HG02884 (cell line): ENCODE measurements at regions not wholly inside any gene's neighbourhood (a gene's known extent, or its start where the extent isn't known, plus 50 kb on each side); places are given as distances from the start of the nearest gene placed in this dataset.
A peak's percentile ranks its signal among the peaks of the same experiment; 100 is the strongest.
"Not testable (repeated sequence)": the region's sequence is repeated elsewhere in the genome, so short reads cannot be mapped to it uniquely, and the experiment has no call there.

ENCODE experiments used
- ATAC-seq: cut with Tn5 transposase; IDR thresholded peaks from one replicate; pipeline ENCODE4 v1.9.1; 2021; ENCODE audit warnings: mild to moderate bottlenecking, moderate library complexity; ENCODE audit not compliant: unreplicated experiment

- ATAC-seq = not testable (repeated sequence)
These were observed 53.0 kb upstream of the C1QTNF3 start for GRCh38 chr5:34096033-34096432.

- not testable (repeated sequence) for ATAC-seq
These were observed 56.9 kb upstream of the C1QTNF3 start for GRCh38 chr5:34099891-34100290.

- not testable (repeated sequence) for ATAC-seq
These were observed 58.6 kb upstream of the C1QTNF3 start for GRCh38 chr5:34101567-34101966.

- not testable (repeated sequence) for ATAC-seq
These were observed 65.9 kb upstream of the C1QTNF3 start for GRCh38 chr5:34108897-34109296.

- not testable (repeated sequence) for ATAC-seq
These were observed 81.3 kb upstream of the C1QTNF3 start for GRCh38 chr5:34124280-34124679.

GRCh38 chr5:34125354-34125753 is 82.3 kb upstream of the C1QTNF3 start:
- ATAC-seq = peak; percentile 91

- not testable (repeated sequence) for ATAC-seq
These were observed 83.7 kb upstream of the C1QTNF3 start for GRCh38 chr5:34126741-34127140.

- ATAC-seq = not testable (repeated sequence)
These were observed 84.8 kb upstream of the C1QTNF3 start for GRCh38 chr5:34127818-34128217.

- ATAC-seq = not testable (repeated sequence)
These were observed 85.9 kb upstream of the C1QTNF3 start for GRCh38 chr5:34128890-34129289.

GRCh38 chr5:34154988-34155387 is 112.0 kb upstream of the C1QTNF3 start:
- ATAC-seq = not testable (repeated sequence)

GRCh38 chr5:34156703-34157414 is 113.8 kb upstream of the C1QTNF3 start:
- not testable (repeated sequence) for ATAC-seq

- not testable (repeated sequence) for ATAC-seq
These were observed 117.9 kb upstream of the C1QTNF3 start for GRCh38 chr5:34160904-34161303.

- not testable (repeated sequence) for ATAC-seq
These were observed 128.4 kb upstream of the C1QTNF3 start for GRCh38 chr5:34171398-34171797.

GRCh38 chr5:34179453-34180190 is 136.6 kb upstream of the C1QTNF3 start:
- not testable (repeated sequence) for ATAC-seq

GRCh38 chr5:34180225-34180624 is 137.2 kb upstream of the C1QTNF3 start:
- ATAC-seq = not testable (repeated sequence)

- not testable (repeated sequence) for ATAC-seq
These were observed 138.1 kb upstream of the C1QTNF3 start for GRCh38 chr5:34180940-34181614.

- ATAC-seq = not testable (repeated sequence)
These were observed 142.0 kb upstream of the C1QTNF3 start for GRCh38 chr5:34185005-34185404.

GRCh38 chr5:34185572-34185971 is 142.6 kb upstream of the C1QTNF3 start:
- ATAC-seq = not testable (repeated sequence)

GRCh38 chr5:34186108-34186507 is 143.1 kb upstream of the C1QTNF3 start:
- not testable (repeated sequence) for ATAC-seq

- ATAC-seq = not testable (repeated sequence)
These were observed 143.9 kb upstream of the C1QTNF3 start for GRCh38 chr5:34186865-34187264.

GRCh38 chr5:34187441-34187840 is 144.4 kb upstream of the C1QTNF3 start:
- not testable (repeated sequence) for ATAC-seq
